ENCODE measurements at regions not wholly inside any gene's neighbourhood (a gene's known extent, or its start where the extent isn't known, plus 50 kb on each side); places are given as distances from the start of the nearest gene placed in this dataset.
A peak's percentile ranks its signal among the peaks of the same experiment; 100 is the strongest.

DNA sequence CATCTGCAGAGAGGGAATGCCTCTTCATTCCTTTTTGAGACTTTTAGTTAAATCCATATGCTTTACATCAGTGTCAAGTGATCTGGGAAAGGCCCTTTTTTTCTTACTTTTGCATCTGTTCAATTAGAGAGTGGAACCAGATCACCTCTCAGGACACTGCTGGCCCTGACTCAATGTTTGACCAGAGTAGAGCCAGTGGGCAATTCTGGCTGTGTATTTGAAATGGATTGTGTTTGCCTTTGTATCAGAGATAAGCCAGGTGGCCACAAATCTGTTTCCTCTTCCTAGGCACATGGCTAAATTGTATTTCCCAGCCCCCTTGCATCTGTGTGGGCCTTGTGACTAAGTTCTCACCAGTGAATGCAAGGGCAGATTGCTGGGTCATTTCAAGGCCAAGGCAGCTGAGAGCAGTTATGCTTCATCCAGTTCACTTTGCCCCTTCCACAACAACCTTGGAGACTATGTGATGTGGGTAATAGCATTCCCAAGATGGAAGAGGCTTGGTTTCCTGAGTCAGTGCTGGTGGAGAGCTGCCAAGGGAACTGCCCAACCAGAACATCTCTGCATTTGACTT lies 75.6 kb upstream of the CACNA2D3 start:
- in situ Hi-C loops (cut with HindIII; ENCODE audit: low sequenced_read_pairs): no loop called here
- peak; percentile 22 for DNase-seq (ENCODE audit: low read depth)
- TF ChIP-seq, protein P1, sequence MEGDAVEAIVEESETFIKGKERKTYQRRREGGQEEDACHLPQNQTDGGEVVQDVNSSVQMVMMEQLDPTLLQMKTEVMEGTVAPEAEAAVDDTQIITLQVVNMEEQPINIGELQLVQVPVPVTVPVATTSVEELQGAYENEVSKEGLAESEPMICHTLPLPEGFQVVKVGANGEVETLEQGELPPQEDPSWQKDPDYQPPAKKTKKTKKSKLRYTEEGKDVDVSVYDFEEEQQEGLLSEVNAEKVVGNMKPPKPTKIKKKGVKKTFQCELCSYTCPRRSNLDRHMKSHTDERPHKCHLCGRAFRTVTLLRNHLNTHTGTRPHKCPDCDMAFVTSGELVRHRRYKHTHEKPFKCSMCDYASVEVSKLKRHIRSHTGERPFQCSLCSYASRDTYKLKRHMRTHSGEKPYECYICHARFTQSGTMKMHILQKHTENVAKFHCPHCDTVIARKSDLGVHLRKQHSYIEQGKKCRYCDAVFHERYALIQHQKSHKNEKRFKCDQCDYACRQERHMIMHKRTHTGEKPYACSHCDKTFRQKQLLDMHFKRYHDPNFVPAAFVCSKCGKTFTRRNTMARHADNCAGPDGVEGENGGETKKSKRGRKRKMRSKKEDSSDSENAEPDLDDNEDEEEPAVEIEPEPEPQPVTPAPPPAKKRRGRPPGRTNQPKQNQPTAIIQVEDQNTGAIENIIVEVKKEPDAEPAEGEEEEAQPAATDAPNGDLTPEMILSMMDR (IDR thresholded peaks at IDR 0.05; ENCODE audit: low read depth, low read length, missing control alignments): no peak
- no peak overlapping the region for H3K4me3 ChIP-seq (ENCODE audit: low read depth, low read length)

DNA sequence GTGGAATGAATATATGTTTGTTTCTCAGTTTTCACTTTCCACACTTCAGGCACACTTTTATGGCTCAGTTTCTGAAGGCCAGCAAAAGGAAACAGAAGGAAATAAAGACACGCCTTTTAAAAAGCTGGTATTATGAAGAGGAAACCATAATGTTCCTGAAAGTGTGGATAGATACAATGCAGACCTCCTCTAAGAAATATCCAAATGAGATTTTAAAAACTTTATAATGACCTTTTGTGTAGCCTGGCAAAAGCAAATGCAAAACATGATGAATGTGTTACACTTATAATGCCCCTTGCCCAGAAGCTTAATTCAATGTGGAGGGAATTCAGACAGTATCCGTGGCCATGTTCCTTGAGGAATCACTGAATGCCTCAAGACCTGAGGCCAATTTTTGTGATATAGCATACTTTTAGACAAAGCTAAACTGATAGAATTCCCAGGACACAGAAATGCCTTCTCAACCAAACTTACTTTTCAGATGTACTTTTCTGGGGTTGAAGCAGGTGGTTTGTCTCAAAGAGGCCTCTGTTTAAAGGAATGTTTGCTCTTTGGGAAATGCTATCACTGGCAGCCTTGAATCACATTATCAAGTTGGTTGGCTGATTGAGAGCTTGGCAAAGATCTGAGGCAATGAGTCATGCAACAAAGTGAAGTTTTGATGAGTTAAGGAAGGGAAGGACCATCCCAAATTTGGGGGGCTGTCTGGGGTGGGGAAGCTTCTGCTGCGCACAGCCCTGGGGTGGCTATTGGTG lies 77.1 kb upstream of the CACNA2D3 start:
- TF ChIP-seq, protein P1 (IDR thresholded peaks at IDR 0.05; ENCODE audit: low read depth, low read length, missing control alignments): no peak
- no peak overlapping the region for H3K4me3 ChIP-seq (ENCODE audit: low read depth, low read length)
- no peak for DNase-seq (ENCODE audit: low read depth)
- in situ Hi-C loops (cut with HindIII; ENCODE audit: low sequenced_read_pairs): no loop called here

DNA sequence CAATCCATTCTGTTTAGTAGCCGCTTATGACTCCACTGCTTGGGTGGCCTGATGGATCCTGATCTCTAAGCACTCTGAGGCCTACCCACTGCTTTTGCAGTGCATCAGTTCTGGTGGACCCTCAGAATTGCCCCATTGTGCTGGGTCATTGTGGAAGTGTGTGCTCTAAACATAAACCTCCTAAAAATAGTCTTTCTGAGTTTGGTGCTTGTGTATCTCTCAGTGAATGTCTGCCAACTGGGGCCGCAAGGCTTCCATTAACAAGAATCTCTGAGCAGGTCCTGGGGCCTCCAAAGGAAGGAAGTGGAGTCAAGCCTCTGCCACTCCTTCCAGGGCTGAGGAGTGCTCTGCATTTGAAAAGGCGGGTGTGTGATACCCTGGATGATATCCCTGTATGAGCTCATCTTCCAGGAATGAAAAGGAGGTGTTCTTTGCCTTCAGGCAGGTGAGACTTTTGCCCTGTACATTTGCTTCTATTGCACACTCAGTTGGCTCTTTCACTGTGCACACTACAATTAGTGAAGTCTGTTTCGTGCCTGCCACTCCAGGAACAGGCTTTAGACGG lies 80.0 kb upstream of the CACNA2D3 start:
- TF ChIP-seq, protein P1 (IDR thresholded peaks at IDR 0.05; ENCODE audit: low read depth, low read length, missing control alignments): no peak
- DNase-seq (ENCODE audit: low read depth): no peak
- in situ Hi-C loops (cut with HindIII; ENCODE audit: low sequenced_read_pairs): no loop called here
- H3K4me3 ChIP-seq (ENCODE audit: low read depth, low read length): no peak overlapping the region

DNA sequence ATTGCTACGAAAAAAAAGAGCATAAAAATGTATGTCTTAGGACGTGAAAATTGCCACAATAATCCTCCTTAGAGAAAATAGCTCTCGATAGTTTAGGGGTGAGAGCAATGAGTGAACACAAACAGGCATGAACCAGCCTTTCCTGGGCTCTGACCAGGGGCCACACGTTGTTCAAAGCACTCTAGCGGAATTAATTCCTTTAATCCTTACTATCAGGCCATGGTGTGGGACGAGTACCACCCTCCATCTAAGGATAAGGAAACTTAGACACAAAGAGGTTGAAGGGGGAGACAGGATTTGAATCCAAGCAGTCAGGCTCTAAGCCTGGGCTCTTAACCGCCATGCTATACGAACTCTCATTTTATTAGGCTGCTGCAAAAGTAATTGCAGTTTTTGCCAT lies 81.9 kb upstream of the CACNA2D3 start:
- TF ChIP-seq, protein P1 (IDR thresholded peaks at IDR 0.05; ENCODE audit: low read depth, low read length, missing control alignments): no peak
- no peak for DNase-seq (ENCODE audit: low read depth)
- in situ Hi-C loops (cut with HindIII; ENCODE audit: low sequenced_read_pairs): no loop called here
- H3K4me3 ChIP-seq (ENCODE audit: low read depth, low read length): no peak overlapping the region

DNA sequence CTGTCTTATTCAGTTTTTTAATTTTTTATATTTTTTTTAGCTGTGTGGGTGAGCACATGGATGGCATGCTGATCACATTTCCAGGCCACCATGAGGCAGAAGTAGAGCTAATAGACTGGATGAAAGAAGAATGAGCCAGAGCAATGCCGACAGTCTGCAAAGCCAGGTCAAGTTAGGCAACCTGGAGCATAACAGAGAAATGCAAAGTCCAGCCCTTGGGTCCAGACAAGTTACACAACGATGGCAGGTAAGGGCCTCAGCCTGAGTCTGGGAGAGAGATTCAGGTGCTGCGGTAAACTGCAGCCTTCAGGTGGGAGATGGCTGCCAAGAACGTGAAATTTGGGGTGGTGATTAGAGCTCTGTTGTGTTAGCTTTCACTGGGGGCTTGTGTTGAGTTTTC lies 84.0 kb upstream of the CACNA2D3 start:
- H3K4me3 ChIP-seq (ENCODE audit: low read depth, low read length): no peak overlapping the region
- in situ Hi-C loops (cut with HindIII; ENCODE audit: low sequenced_read_pairs): no loop called here
- no peak for DNase-seq (ENCODE audit: low read depth)
- TF ChIP-seq, protein P1 (IDR thresholded peaks at IDR 0.05; ENCODE audit: low read depth, low read length, missing control alignments): no peak

DNA sequence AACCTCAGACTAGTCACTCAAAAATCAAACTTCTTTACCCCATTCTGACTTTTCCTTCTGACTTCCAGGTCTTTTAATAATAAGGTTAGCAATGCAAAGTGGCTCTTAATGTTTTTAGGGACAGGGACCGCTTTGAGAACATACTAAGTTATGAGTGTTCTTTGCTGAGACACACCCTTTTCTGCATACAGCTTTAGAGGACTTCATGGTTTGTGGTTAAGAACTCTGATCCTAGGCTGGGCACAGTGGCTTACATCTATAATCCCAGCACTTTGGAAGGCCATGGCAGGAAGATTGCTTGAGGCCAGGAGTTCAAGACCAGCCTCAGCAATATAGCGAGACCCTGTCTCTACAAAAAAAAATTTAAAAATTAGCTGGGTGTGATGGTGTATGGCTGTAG lies 85.8 kb upstream of the CACNA2D3 start:
- no peak for DNase-seq (ENCODE audit: low read depth)
- in situ Hi-C loops (cut with HindIII; ENCODE audit: low sequenced_read_pairs): no loop called here
- TF ChIP-seq, protein P1 (IDR thresholded peaks at IDR 0.05; ENCODE audit: low read depth, low read length, missing control alignments): no peak
- H3K4me3 ChIP-seq (ENCODE audit: low read depth, low read length): no peak overlapping the region

All from astrocyte of the cerebellum (primary cell).